BJ (cell line): ENCODE measurements at regions not wholly inside any gene's neighbourhood (a gene's known extent, or its start where the extent isn't known, plus 50 kb on each side); places are given as distances from the start of the nearest gene placed in this dataset.

Experiments
- CTCF ChIA-PET: fragments of 350-600 bp; formaldehyde crosslinking; extraction: SDS; loops from one replicate; lab custom pipeline; 2021; ENCODE audit warnings: antibody characterized with exemption, inconsistent platforms; lab: Yijun Ruan, JAX
- POLR2A ChIA-PET: fragments of 300-600 bp; sonication (Branson Sonifier 250); formaldehyde crosslinking; extraction: SDS; loops from one replicate; lab custom pipeline; 2021; ENCODE audit warnings: antibody characterized with exemption; lab: Charles Lee
- DNase-seq: peaks from one replicate; pipeline ENCODE4 v3.0.0-alpha.2; 2011; ENCODE audit warnings: low read depth
- H3K27me3 ChIP-seq: 2 replicates; pipeline ENCODE4 v1.6.0; 2011; ENCODE audit warnings: low read length; ENCODE audit not compliant: control insufficient read depth, insufficient read depth
- H3K36me3 ChIP-seq: 2 replicates; pipeline ENCODE4 v1.5.1; 2011; ENCODE audit warnings: low read length; ENCODE audit not compliant: control insufficient read depth, insufficient read depth
- H3K4me3 ChIP-seq: 2 replicates; pipeline ENCODE4 v1.5.1; 2011; ENCODE audit warnings: low read depth, mild to moderate bottlenecking, control low read depth, low read length
- TF ChIP-seq, protein P1 (sequence below): IDR thresholded peaks from 2 replicates; pipeline ENCODE4 v1.5.1; 2011; ENCODE audit warnings: low read depth, mild to moderate bottlenecking, control low read depth, inconsistent platforms, low read length, moderate library complexity; ENCODE audit not compliant: insufficient read depth

DNA sequence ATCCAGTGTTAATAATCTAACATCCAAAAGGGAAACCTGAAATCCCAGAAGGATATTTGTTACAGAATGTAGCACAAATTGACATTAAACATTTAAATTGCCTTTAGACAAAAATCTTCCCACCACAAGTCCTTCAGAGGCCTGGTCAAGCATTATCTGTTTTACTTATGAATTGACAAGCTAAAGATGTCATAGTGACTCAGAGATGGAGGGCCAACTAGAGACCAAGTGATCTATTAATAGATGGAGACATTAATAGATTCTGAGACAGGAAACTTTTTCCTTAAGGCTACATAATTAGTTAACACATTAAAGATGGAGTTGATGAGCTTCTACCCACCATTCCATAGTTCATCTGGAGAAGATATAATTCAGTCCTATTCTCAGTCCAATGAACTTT is 526.2 kb downstream of the IRS1 start:
- CTCF ChIA-PET = no interaction called here
- DNase-seq = no peak
- TF ChIP-seq, protein P1, sequence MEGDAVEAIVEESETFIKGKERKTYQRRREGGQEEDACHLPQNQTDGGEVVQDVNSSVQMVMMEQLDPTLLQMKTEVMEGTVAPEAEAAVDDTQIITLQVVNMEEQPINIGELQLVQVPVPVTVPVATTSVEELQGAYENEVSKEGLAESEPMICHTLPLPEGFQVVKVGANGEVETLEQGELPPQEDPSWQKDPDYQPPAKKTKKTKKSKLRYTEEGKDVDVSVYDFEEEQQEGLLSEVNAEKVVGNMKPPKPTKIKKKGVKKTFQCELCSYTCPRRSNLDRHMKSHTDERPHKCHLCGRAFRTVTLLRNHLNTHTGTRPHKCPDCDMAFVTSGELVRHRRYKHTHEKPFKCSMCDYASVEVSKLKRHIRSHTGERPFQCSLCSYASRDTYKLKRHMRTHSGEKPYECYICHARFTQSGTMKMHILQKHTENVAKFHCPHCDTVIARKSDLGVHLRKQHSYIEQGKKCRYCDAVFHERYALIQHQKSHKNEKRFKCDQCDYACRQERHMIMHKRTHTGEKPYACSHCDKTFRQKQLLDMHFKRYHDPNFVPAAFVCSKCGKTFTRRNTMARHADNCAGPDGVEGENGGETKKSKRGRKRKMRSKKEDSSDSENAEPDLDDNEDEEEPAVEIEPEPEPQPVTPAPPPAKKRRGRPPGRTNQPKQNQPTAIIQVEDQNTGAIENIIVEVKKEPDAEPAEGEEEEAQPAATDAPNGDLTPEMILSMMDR = no peak
- POLR2A ChIA-PET = interaction anchor here (0.7 kb wide), 1 partner anchor 237 kb away, joined by 3 read pairs; no protein-coding TSS in a partner anchor
- no peaks in the 10 kb centered on the region for H3K36me3 ChIP-seq
- no peaks in the 10 kb centered on the region for H3K27me3 ChIP-seq
- no peak overlapping the region for H3K4me3 ChIP-seq

DNA sequence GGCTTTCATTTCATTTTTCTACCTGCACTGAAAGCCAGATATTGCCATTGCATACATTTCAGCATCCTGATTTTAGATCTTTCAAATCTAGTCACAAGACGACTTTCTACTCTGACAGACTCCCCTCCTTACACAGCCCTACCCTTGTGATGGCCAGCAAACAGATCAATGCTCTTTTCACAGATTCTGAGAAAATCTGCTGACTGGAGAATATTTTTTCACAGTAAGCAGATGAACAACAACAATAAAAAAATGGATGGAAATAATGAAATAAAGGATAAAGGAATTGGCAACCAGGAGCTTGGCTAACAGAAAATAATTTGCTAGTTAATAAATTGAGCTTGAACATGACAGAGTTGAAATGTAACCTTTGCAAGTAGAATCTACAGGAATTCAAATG is 527.2 kb downstream of the IRS1 start:
- POLR2A ChIA-PET = no interaction called here
- CTCF ChIA-PET = no interaction called here
- TF ChIP-seq, protein P1 = no peak
- no peak overlapping the region for H3K4me3 ChIP-seq
- H3K27me3 ChIP-seq = no peaks in the 10 kb centered on the region
- no peak for DNase-seq
- H3K36me3 ChIP-seq = no peaks in the 10 kb centered on the region

DNA sequence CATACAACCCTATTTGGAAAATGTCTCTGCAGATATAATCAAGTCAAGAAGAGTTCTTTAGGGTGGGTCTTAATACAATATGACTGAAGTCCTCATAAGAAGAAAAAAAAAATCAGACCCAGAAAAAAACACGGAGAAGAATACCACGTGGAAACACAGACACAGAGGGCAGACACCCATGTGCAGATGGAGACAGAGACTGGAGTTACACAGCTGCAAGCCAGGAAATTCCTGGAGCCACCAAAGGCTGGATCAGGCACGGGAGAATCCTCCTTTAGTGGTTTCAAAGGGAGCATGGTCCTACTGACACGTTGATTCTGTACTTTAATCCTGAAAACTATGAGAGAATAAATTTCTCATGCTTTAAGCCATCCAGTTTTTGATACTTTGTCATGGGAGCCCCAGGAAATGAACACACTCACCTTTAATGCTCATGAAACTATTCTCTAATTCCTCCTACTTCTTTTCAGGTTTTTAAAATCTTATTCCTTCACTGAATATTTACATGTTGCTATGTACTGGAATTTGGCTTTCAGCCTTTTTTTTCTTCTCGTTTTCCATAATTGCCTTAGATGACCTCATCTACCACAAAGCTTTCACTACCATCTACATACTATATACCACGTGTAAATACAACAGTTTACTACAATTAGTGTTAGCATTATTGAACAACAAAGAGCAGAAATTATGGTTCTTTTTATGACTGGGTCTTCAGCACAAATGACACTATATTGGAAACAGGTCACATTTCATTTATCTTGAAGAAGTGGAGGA is 529.1 kb downstream of the IRS1 start:
- TF ChIP-seq, protein P1 = no peak
- H3K27me3 ChIP-seq = no peaks in the 10 kb centered on the region
- ChIA-PET CTCF (interaction anchor here (0.6 to 1.6 kb wide), 3 partner anchors 10 to 54 kb away, joined by 3 to 4 read pairs (median 4); no protein-coding TSS in a partner anchor), POLR2A (no interaction called here)
- H3K4me3 ChIP-seq = no peak overlapping the region
- no peaks in the 10 kb centered on the region for H3K36me3 ChIP-seq
- DNase-seq = no peak

DNA sequence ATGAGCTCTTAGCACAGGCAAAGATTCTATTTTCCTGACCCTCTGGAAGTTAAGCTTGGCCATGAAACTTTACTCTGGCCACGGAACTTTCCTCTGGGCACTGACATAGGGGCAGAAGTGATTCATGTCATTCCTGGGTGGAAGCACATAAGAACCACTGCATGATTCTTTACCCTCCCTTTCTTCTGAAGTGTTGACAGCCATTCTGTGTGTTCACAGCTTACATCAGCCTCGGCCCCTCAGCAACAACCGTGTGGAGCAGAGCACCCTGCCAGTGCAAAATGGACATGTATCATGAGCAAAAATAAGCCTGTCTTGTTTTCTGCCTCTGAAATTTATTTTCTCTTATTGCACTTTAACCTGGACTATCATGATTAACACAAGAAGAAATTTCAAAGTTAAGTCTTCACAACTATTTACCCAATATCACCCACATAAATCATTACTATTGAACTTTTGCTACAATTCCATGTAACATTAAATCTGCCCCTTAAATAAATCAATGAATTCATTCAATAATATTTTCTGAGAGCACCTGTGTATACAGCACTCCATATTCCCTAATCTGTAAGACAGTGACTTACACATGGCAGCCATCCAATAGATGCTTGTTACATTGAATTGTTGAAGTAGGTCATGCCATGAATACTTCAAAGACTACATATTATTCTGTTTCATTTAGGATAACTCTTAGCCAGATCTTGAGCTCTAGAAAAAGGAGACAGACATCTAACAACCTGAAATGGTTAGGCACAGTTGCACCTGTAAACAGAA is 531.9 kb downstream of the IRS1 start:
- DNase-seq = no peak
- TF ChIP-seq, protein P1 = no peak
- no peaks in the 10 kb centered on the region for H3K36me3 ChIP-seq
- CTCF ChIA-PET = interaction anchor here (1.0 kb wide), 1 partner anchor 8 kb away, joined by 3 read pairs; no protein-coding TSS in a partner anchor
- H3K27me3 ChIP-seq = no peaks in the 10 kb centered on the region
- no peak overlapping the region for H3K4me3 ChIP-seq
- POLR2A ChIA-PET = no interaction called here
